Chondrocyte (in vitro differentiated cells): ENCODE measurements at regions not wholly inside any gene's neighbourhood (a gene's known extent, or its start where the extent isn't known, plus 50 kb on each side); places are given as distances from the start of the nearest gene placed in this dataset.

Experiments
- DNase-seq: peaks from one replicate; pipeline ENCODE4 v3.0.0; 2021; ENCODE audit warnings: mixed read lengths, low spot score
- H3K27ac Mint-ChIP-seq: one replicate; pipeline ENCODE4 v1.8.0; 2021; ENCODE audit warnings: mild to moderate bottlenecking, moderate library complexity, mixed read lengths; ENCODE audit not compliant: unreplicated experiment
- H3K27me3 Mint-ChIP-seq: 2 replicates; pipeline ENCODE4 v1.8.0; 2021; ENCODE audit warnings: low read depth, mixed read lengths
- H3K36me3 Mint-ChIP-seq: 2 replicates; pipeline ENCODE4 v1.8.0; 2021; ENCODE audit warnings: low read depth, mixed read lengths
- H3K4me1 Mint-ChIP-seq: 2 replicates; pipeline ENCODE4 v1.8.0; 2021; ENCODE audit warnings: low read depth, mild to moderate bottlenecking, mixed read lengths
- H3K4me3 Mint-ChIP-seq: one replicate; pipeline ENCODE4 v1.8.0; 2021; ENCODE audit warnings: mild to moderate bottlenecking, moderate library complexity, mixed read lengths; ENCODE audit not compliant: unreplicated experiment
- H3K9me3 Mint-ChIP-seq: 2 replicates; pipeline ENCODE4 v1.8.0; 2021; ENCODE audit warnings: low read depth, mixed read lengths
- TF ChIP-seq, protein P1 (sequence below): fragments of 200-600 bp; sonication (generic); IDR thresholded peaks from 2 replicates; pipeline ENCODE4 v1.5.0; 2021; ENCODE audit warnings: antibody characterized with exemption, mild to moderate bottlenecking, moderate library complexity

DNA sequence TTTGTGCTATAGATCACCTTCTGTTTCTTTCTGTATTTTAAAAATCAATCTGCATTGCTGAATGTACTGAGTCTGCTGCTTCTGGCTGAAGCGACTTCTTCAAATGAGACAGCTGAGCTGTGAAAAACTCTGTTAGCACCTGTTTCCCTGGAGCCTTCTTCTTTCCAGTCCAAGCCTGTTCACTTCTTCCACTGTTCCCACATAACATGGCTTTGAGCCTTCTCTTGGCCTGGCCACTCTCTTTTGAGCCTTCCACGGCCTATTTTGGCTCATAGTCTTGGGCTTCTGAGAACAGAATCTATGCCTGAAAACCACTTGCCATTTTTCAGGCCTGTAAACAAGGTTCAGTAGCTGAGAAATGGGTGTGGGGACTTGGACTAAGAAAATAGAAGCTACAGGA, 132.9 kb upstream of the IGFBP7 start:
- H3K27me3 Mint-ChIP-seq: peaks cover 35% of the 10 kb centered on the region
- TF ChIP-seq, protein P1, sequence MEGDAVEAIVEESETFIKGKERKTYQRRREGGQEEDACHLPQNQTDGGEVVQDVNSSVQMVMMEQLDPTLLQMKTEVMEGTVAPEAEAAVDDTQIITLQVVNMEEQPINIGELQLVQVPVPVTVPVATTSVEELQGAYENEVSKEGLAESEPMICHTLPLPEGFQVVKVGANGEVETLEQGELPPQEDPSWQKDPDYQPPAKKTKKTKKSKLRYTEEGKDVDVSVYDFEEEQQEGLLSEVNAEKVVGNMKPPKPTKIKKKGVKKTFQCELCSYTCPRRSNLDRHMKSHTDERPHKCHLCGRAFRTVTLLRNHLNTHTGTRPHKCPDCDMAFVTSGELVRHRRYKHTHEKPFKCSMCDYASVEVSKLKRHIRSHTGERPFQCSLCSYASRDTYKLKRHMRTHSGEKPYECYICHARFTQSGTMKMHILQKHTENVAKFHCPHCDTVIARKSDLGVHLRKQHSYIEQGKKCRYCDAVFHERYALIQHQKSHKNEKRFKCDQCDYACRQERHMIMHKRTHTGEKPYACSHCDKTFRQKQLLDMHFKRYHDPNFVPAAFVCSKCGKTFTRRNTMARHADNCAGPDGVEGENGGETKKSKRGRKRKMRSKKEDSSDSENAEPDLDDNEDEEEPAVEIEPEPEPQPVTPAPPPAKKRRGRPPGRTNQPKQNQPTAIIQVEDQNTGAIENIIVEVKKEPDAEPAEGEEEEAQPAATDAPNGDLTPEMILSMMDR: no peak
- DNase-seq: no peak
- no peak overlapping the region for H3K27ac Mint-ChIP-seq
- H3K9me3 Mint-ChIP-seq: peaks cover 7% of the 10 kb centered on the region
- peaks cover 6% of the 10 kb centered on the region for H3K4me1 Mint-ChIP-seq
- no peaks in the 10 kb centered on the region for H3K36me3 Mint-ChIP-seq
- no peak overlapping the region for H3K4me3 Mint-ChIP-seq

DNA sequence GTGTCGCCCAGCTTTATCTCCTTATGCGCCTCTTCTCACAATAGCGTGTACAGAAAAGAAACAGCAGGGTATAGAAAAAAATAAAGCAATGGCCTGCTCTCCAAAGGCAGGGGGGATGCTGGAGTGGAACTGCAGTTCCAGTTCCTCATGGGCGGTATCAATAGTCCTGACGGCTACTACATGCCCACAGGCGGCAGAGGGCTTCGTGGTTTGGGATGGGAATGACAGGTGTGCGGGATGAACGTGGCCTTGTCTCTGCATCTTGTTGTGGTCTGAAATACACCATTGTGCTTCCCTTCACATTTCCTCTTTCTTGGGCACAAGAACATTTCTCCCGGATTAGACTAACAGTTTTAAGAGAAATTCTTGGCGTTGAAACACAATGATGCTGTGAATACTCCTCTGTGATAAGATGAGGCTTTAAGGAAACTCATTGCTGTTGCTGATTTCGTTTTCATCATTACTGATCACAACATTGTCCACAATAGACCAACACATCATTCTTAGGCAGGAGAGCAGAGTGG, 124.1 kb upstream of the IGFBP7 start:
- no peaks in the 10 kb centered on the region for H3K9me3 Mint-ChIP-seq
- no peak for DNase-seq
- TF ChIP-seq, protein P1: no peak
- H3K27me3 Mint-ChIP-seq: peaks cover 32% of the 10 kb centered on the region
- peaks cover 9% of the 10 kb centered on the region for H3K4me1 Mint-ChIP-seq
- no peak overlapping the region for H3K4me3 Mint-ChIP-seq
- no peak overlapping the region for H3K27ac Mint-ChIP-seq
- H3K36me3 Mint-ChIP-seq: no peaks in the 10 kb centered on the region

DNA sequence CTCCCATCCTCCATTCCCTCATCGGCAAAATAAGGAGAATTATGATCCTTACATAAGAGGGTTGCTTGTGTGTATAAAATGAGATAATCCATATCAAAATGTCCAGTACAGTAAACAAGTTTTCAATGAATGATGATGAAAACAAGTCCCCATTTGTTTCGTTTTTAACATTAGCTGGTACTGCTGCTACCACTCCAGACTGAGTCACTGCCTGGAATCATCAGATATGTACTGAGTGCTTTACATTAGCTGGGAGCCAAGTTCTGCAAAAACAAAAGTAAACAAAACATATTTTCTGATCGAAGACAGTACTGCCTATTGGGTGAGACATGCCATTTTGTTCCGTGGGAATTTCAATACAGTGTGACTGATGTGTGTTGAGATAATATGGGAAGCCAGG, 123.2 kb upstream of the IGFBP7 start:
- Mint-ChIP-seq H3K27ac (no peak overlapping the region), H3K27me3 (peaks cover 29% of the 10 kb centered on the region), H3K4me1 (peaks cover 9% of the 10 kb centered on the region), H3K9me3 (no peaks in the 10 kb centered on the region), H3K4me3 (no peak overlapping the region), H3K36me3 (peaks cover 1% of the 10 kb centered on the region)
- no peak for DNase-seq
- TF ChIP-seq, protein P1: no peak

DNA sequence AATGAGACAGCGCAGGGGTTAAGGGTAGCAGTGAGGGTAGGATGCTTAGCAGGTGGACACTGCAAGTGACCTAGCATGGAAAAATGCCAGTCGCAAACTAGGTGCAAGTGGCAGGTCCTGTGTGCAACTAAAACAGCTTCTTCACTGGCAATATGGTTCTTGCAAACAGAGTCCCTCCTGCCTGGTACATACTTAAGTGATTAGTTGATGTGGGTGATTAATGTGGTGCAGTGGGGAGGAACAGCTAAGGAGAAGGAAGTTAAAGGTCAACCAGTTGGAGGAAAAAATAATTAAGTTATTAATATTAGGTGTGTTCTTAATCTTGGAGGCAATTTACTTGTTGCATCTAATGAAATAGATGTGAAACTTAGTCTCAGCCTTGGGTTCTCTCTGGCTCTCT, 121.6 kb upstream of the IGFBP7 start:
- Mint-ChIP-seq H3K9me3 (no peaks in the 10 kb centered on the region), H3K36me3 (peaks cover 2% of the 10 kb centered on the region), H3K27ac (no peak overlapping the region), H3K27me3 (peaks cover 18% of the 10 kb centered on the region), H3K4me3 (no peak overlapping the region), H3K4me1 (peaks cover 9% of the 10 kb centered on the region)
- no peak for DNase-seq
- TF ChIP-seq, protein P1: no peak

DNA sequence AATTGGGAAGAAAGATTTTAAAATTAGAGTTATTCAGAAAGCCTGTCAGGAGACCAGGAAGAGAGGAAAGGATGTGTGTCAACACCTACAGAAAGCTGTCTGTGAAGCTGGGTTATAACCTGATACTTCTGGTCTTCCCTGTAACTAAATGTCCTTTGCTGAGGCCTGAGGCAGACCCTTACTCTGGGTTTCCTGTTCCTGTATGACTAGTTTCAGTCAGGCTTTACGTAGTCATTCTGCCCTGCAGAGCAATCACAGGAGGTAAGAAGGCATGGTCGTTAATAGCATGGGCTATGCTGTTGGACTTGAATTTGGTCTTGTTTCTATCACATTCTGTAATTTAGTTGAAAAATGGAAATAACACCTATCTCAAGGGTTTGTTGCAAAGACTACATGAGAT, 110.5 kb upstream of the IGFBP7 start:
- TF ChIP-seq, protein P1: no peak
- no peaks in the 10 kb centered on the region for H3K4me1 Mint-ChIP-seq
- H3K4me3 Mint-ChIP-seq: no peak overlapping the region
- H3K27ac Mint-ChIP-seq: no peak overlapping the region
- H3K36me3 Mint-ChIP-seq: no peaks in the 10 kb centered on the region
- peaks cover 8% of the 10 kb centered on the region for H3K9me3 Mint-ChIP-seq
- no peak for DNase-seq
- peaks cover 21% of the 10 kb centered on the region for H3K27me3 Mint-ChIP-seq
